HG03575 (cell line): ENCODE measurements at regions not wholly inside any gene's neighbourhood (a gene's known extent, or its start where the extent isn't known, plus 50 kb on each side); places are given as distances from the start of the nearest gene placed in this dataset.

ENCODE experiments used
- ATAC-seq: cut with Tn5 transposase; IDR thresholded peaks from one replicate; pipeline ENCODE4 v1.9.1; 2021; ENCODE audit not compliant: unreplicated experiment, insufficient number of reproducible peaks, low FRiP score; ENCODE audit errors: extremely low read depth

GRCh38 chr20:12591949-12592470, 416.8 kb upstream of the SPTLC3 start:
- no peak for ATAC-seq

- ATAC-seq, result no peak
These were observed 416.0 kb upstream of the SPTLC3 start for GRCh38 chr20:12592756-12593155.

GRCh38 chr20:12593342-12593873, 415.4 kb upstream of the SPTLC3 start:
- ATAC-seq, result no peak

GRCh38 chr20:12594410-12595088, 414.2 kb upstream of the SPTLC3 start:
- no peak for ATAC-seq

- ATAC-seq, result no peak
These were observed 412.9 kb upstream of the SPTLC3 start for GRCh38 chr20:12595841-12596240.

- no peak for ATAC-seq
These were observed 411.9 kb upstream of the SPTLC3 start for GRCh38 chr20:12596863-12597262.

GRCh38 chr20:12597551-12597950, 411.2 kb upstream of the SPTLC3 start:
- ATAC-seq, result no peak

GRCh38 chr20:12598894-12599293, 409.9 kb upstream of the SPTLC3 start:
- no peak for ATAC-seq

GRCh38 chr20:12599494-12599893, 409.3 kb upstream of the SPTLC3 start:
- ATAC-seq, result no peak

GRCh38 chr20:12605751-12606150, 403.0 kb upstream of the SPTLC3 start:
- no peak for ATAC-seq

GRCh38 chr20:12610871-12611270, 397.9 kb upstream of the SPTLC3 start:
- ATAC-seq, result no peak

GRCh38 chr20:12614764-12615163, 394.0 kb upstream of the SPTLC3 start:
- ATAC-seq, result no peak

- ATAC-seq, result no peak
These were observed 391.7 kb upstream of the SPTLC3 start for GRCh38 chr20:12617076-12617475.

- no peak for ATAC-seq
These were observed 384.9 kb upstream of the SPTLC3 start for GRCh38 chr20:12623870-12624269.

GRCh38 chr20:12627485-12627884, 381.3 kb upstream of the SPTLC3 start:
- ATAC-seq, result no peak

- ATAC-seq, result no peak
These were observed 370.0 kb upstream of the SPTLC3 start for GRCh38 chr20:12638633-12639312.

- ATAC-seq, result no peak
These were observed 368.5 kb upstream of the SPTLC3 start for GRCh38 chr20:12640251-12640650.

GRCh38 chr20:12641619-12642018, 367.2 kb upstream of the SPTLC3 start:
- ATAC-seq, result no peak

GRCh38 chr20:12644461-12644860, 364.3 kb upstream of the SPTLC3 start:
- ATAC-seq, result no peak

GRCh38 chr20:12649234-12649633, 359.5 kb upstream of the SPTLC3 start:
- no peak for ATAC-seq
